GM10266 (cell line): ENCODE measurements at regions not wholly inside any gene's neighbourhood (a gene's known extent, or its start where the extent isn't known, plus 50 kb on each side); places are given as distances from the start of the nearest gene placed in this dataset.

ENCODE experiments used
- DNase-seq: peaks from one replicate; pipeline ENCODE4 v3.0.0; 2012; ENCODE audit errors: extremely low spot score
- CTCF ChIP-seq: IDR thresholded peaks from 2 replicates; pipeline ENCODE4 v1.5.1; 2012; ENCODE audit warnings: mild to moderate bottlenecking, low read depth; ENCODE audit not compliant: control insufficient read depth, insufficient read depth; ENCODE audit errors: missing control alignments

GRCh38 chr1:55600242-55600641 lies 385.1 kb upstream of the USP24 start:
- TF ChIP-seq CTCF, result no peak
- no peak for DNase-seq

GRCh38 chr1:55597910-55598309 lies 382.7 kb upstream of the USP24 start:
- DNase-seq, result no peak
- no peak for TF ChIP-seq CTCF

- no peak for TF ChIP-seq CTCF
- DNase-seq, result no peak
These were observed 379.5 kb upstream of the USP24 start for GRCh38 chr1:55594701-55595100.

GRCh38 chr1:55593298-55593697 lies 378.1 kb upstream of the USP24 start:
- no peak for TF ChIP-seq CTCF
- no peak for DNase-seq

- no peak for TF ChIP-seq CTCF
- no peak for DNase-seq
These were observed 377.0 kb upstream of the USP24 start for GRCh38 chr1:55592122-55592521.

GRCh38 chr1:55589671-55590297 lies 374.6 kb upstream of the USP24 start:
- no peak for TF ChIP-seq CTCF
- no peak for DNase-seq

- TF ChIP-seq CTCF, result no peak
- no peak for DNase-seq
These were observed 373.1 kb upstream of the USP24 start for GRCh38 chr1:55588309-55588708.
